ENCODE measurements at regions not wholly inside any gene's neighbourhood (a gene's known extent, or its start where the extent isn't known, plus 50 kb on each side); places are given as distances from the start of the nearest gene placed in this dataset.
"Not testable (repeated sequence)": the region's sequence is repeated elsewhere in the genome, so short reads cannot be mapped to it uniquely, and the experiment has no call there.

DNA sequence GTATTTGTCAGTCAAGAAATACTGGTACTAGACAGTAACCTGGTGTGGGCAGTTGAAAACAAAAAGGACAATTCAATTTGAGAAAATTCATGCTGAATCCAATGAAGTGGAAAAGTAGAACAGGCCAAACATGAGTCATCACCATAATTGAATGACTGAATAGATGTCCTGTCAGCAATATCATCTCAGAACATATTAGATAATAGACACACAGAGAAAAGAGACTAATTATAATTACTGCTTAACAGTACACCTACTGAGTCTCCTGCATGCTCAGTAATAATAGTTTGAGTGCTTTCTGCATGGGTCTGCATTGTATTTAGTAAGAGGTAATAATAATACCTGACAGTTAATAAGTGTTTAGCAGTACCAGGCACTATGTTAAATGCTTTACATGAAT is 138.6 kb upstream of the ZC3H15 start:
- peaks cover 41% of the 10 kb centered on the region for H3K4me1 ChIP-seq
- H3K9me3 ChIP-seq: peaks cover 4% of the 10 kb centered on the region
- no peak for DNase-seq (ENCODE audit: low spot score in 2 of 2)
- H3K27ac ChIP-seq: peak overlapping the region; percentile 63
- H3K36me3 ChIP-seq: no peaks in the 10 kb centered on the region
- no peaks in the 10 kb centered on the region for H3K27me3 ChIP-seq
- TF ChIP-seq POLR2A (IDR thresholded peaks at IDR 0.05): no peak
- no peak for TF ChIP-seq POLR2AphosphoS5 (IDR thresholded peaks at IDR 0.05)
- TF ChIP-seq EP300 (IDR thresholded peaks at IDR 0.05): no peak
- TF ChIP-seq, protein P1, sequence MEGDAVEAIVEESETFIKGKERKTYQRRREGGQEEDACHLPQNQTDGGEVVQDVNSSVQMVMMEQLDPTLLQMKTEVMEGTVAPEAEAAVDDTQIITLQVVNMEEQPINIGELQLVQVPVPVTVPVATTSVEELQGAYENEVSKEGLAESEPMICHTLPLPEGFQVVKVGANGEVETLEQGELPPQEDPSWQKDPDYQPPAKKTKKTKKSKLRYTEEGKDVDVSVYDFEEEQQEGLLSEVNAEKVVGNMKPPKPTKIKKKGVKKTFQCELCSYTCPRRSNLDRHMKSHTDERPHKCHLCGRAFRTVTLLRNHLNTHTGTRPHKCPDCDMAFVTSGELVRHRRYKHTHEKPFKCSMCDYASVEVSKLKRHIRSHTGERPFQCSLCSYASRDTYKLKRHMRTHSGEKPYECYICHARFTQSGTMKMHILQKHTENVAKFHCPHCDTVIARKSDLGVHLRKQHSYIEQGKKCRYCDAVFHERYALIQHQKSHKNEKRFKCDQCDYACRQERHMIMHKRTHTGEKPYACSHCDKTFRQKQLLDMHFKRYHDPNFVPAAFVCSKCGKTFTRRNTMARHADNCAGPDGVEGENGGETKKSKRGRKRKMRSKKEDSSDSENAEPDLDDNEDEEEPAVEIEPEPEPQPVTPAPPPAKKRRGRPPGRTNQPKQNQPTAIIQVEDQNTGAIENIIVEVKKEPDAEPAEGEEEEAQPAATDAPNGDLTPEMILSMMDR (IDR thresholded peaks at IDR 0.05): no peak
- H3K4me3 ChIP-seq: no peak overlapping the region

DNA sequence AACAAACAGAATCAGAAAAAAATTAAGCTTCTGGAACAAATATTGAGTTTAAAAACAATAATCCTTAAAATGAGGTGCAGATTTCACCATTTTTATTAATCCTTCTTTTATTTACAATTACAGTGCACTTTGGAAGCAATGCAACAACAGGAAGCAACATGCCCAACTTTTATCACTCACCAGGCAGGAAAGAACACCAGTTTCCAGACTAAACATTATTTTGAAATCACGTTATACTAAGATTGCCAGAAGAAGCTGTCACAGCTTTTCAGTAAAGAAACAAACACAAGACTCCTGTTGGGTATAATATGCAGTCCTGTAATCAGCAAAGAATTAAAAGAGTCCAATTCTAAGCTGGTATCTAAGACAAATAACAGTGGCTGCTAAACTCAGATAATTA is 137.9 kb upstream of the ZC3H15 start:
- H3K9me3 ChIP-seq: peaks cover 6% of the 10 kb centered on the region
- no peaks in the 10 kb centered on the region for H3K36me3 ChIP-seq
- TF ChIP-seq POLR2A (IDR thresholded peaks at IDR 0.05) (no peak), POLR2AphosphoS5 (IDR thresholded peaks at IDR 0.05) (no peak), EP300 (IDR thresholded peaks at IDR 0.05) (no peak)
- TF ChIP-seq, protein P1 (IDR thresholded peaks at IDR 0.05): no peak
- H3K27ac ChIP-seq: peak overlapping the region; percentile 63
- DNase-seq (ENCODE audit: low spot score in 2 of 2): no peak
- H3K4me3 ChIP-seq: no peak overlapping the region
- H3K27me3 ChIP-seq: no peaks in the 10 kb centered on the region
- WGBS: 24% methylated on average over 1 of the region's 1 CpG
- peaks cover 41% of the 10 kb centered on the region for H3K4me1 ChIP-seq

DNA sequence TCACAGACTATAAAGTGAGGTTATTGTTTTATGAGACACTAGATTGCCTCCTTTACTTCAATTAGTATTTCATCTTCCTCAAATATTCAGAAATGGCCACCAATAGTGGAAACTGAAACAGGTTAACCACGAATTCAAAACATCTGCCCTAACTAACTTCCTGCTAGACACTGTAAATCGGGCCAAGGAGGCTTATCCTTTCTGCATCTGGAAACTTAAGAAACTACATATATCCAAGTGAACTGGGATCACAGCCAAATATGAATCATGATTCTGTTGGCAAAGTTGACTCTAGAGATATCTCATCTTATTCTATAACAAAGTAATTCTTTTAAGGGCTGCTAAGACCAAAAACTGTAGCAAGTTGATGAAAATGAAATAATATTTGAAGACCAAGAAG is 136.6 kb upstream of the ZC3H15 start:
- Histone ChIP-seq H3K36me3 (no peaks in the 10 kb centered on the region), H3K9me3 (peaks cover 9% of the 10 kb centered on the region), H3K27ac (peak overlapping the region; percentile 63), H3K4me3 (no peak overlapping the region), H3K4me1 (peaks cover 41% of the 10 kb centered on the region), H3K27me3 (no peaks in the 10 kb centered on the region)
- no peak for DNase-seq (ENCODE audit: low spot score in 2 of 2)
- TF ChIP-seq POLR2AphosphoS5 (IDR thresholded peaks at IDR 0.05): no peak
- TF ChIP-seq POLR2A (IDR thresholded peaks at IDR 0.05): no peak
- TF ChIP-seq EP300 (IDR thresholded peaks at IDR 0.05): no peak
- TF ChIP-seq, protein P1 (IDR thresholded peaks at IDR 0.05): no peak
- WGBS: 17% methylated on average over 2 of the region's 2 CpGs

DNA sequence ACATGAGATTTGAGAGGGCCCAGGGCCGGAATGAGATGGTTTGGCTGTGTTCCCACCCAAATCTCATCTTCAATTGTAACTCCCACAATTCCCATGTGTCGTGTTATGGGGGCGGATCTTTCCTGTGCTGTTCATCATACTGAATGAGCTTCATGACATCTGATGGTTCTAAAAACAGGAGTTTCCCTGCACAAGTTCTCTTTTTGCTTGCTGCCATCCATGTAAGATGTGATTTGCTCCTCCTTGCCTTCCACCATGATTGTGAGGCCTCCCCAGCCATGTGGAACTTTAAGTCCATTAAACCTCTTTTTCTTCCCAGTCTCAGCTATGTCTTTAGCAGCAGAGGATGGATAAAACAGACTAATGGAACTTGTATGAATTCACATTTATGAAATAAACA is 131.9 kb upstream of the ZC3H15 start:
- not testable (repeated sequence) for H3K27ac ChIP-seq; H3K4me3 ChIP-seq; H3K4me1 ChIP-seq; H3K9me3 ChIP-seq; H3K27me3 ChIP-seq; DNase-seq (ENCODE audit: low spot score in 2 of 2); H3K36me3 ChIP-seq
- 94% methylated on average over 3 of the region's 3 CpGs for WGBS

DNA sequence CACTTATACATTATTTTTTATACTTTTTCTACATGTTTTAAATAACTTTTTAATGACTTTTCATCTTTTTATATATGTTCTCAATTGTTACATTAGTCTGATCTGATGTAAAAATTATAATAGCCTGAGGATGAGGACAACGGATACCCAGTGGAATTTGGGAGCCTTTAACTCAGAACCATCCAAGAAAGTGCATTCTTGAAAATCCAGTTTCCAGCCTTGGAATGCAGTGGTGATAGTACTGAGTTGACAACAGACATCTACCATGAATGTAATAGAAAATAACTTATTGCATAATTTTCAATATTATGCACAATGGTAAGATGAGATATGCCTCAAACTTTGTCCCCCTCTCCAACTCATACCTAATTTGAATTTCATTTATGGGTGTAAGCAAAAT is 120.7 kb upstream of the ZC3H15 start:
- no peaks in the 10 kb centered on the region for H3K36me3 ChIP-seq
- peaks cover 6% of the 10 kb centered on the region for H3K9me3 ChIP-seq
- H3K27ac ChIP-seq: no peak overlapping the region
- H3K27me3 ChIP-seq: no peaks in the 10 kb centered on the region
- H3K4me3 ChIP-seq: no peak overlapping the region
- TF ChIP-seq POLR2A (IDR thresholded peaks at IDR 0.05) (no peak), POLR2AphosphoS5 (IDR thresholded peaks at IDR 0.05) (no peak), EP300 (IDR thresholded peaks at IDR 0.05) (no peak)
- TF ChIP-seq, protein P1 (IDR thresholded peaks at IDR 0.05): no peak
- H3K4me1 ChIP-seq: no peaks in the 10 kb centered on the region
- DNase-seq (ENCODE audit: low spot score in 2 of 2): no peak
- WGBS: 76% methylated on average over 1 of the region's 1 CpG

DNA sequence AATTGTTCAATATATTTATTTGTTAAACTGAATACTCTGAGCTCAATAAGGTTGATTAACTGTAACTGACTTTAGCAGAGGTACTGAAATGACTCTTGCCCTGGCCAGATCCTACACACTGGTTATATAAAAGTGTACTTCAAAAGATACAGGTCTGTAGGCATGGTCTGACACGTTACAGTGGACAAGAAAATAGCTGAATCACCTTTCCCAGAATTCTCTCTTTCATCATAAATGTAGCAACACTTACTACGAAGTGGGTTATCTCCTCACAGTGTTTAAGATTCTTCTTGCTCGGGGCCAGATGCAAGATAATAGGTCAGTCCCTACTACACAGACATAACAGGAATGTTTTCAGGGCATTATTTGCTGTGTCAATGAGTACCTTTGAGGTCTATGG is 107.0 kb upstream of the ZC3H15 start:
- WGBS: 72% methylated on average over 3 of the region's 3 CpGs
- DNase-seq (ENCODE audit: low spot score in 2 of 2): no peak
- Histone ChIP-seq H3K27ac (no peak overlapping the region), H3K9me3 (peaks cover 4% of the 10 kb centered on the region), H3K4me1 (no peaks in the 10 kb centered on the region), H3K4me3 (no peak overlapping the region), H3K36me3 (no peaks in the 10 kb centered on the region), H3K27me3 (no peaks in the 10 kb centered on the region)
- TF ChIP-seq EP300 (IDR thresholded peaks at IDR 0.05) (no peak), POLR2A (IDR thresholded peaks at IDR 0.05) (no peak), POLR2AphosphoS5 (IDR thresholded peaks at IDR 0.05) (no peak)
- TF ChIP-seq, protein P1 (IDR thresholded peaks at IDR 0.05): no peak
